MM.1S (cell line): ENCODE measurements at regions not wholly inside any gene's neighbourhood (a gene's known extent, or its start where the extent isn't known, plus 50 kb on each side); places are given as distances from the start of the nearest gene placed in this dataset.

Source experiments
- DNase-seq: peaks from one replicate; pipeline ENCODE4 v3.0.0-alpha.2; 2015
- H2AFZ ChIP-seq: fragments of 300-600 bp; sonication (generic); 2 replicates; pipeline ENCODE4 v1.6.0; 2016; ENCODE audit warnings: antibody characterized with exemption, low read length
- H3F3A ChIP-seq: fragments of 300-600 bp; sonication (generic); 2 replicates; pipeline ENCODE4 v1.6.1; 2016; ENCODE audit warnings: mild to moderate bottlenecking, antibody characterized with exemption, low read length, moderate library complexity, mixed read lengths; ENCODE audit not compliant: insufficient read depth
- H3K27ac ChIP-seq: fragments of 300-600 bp; sonication (generic); 2 replicates; pipeline ENCODE4 v1.5.1; 2016; ENCODE audit warnings: mild to moderate bottlenecking, low read length
- H3K27me3 ChIP-seq: fragments of 300-600 bp; sonication (generic); replicated peaks from 2 replicates; pipeline ENCODE4 v1.6.0; 2016; ENCODE audit warnings: low read length; ENCODE audit not compliant: insufficient read depth
- H3K36me3 ChIP-seq: fragments of 300-600 bp; sonication (generic); replicated peaks from 2 replicates; pipeline ENCODE4 v1.6.1; 2016; ENCODE audit warnings: mild to moderate bottlenecking, low read length, mixed read lengths; ENCODE audit not compliant: insufficient read depth
- H3K4me1 ChIP-seq: fragments of 300-600 bp; sonication (generic); 2 replicates; pipeline ENCODE4 v1.6.1; 2016; ENCODE audit warnings: low read length, mixed read lengths
- H3K4me2 ChIP-seq: fragments of 300-600 bp; sonication (generic); 2 replicates; pipeline ENCODE4 v1.6.0; 2016; ENCODE audit warnings: low read depth, low read length
- H3K4me3 ChIP-seq: fragments of 300-600 bp; sonication (generic); 2 replicates; pipeline ENCODE4 v1.5.1; 2016; ENCODE audit warnings: low read length, mixed read lengths
- H3K79me2 ChIP-seq: fragments of 300-600 bp; sonication (generic); 2 replicates; pipeline ENCODE4 v1.6.1; 2016; ENCODE audit warnings: mixed run types, low read length, mixed read lengths
- H3K9ac ChIP-seq: fragments of 300-600 bp; sonication (generic); 2 replicates; pipeline ENCODE4 v1.6.1; 2016; ENCODE audit warnings: low read length, mixed read lengths
- H3K9me2 ChIP-seq: fragments of 300-600 bp; sonication (generic); replicated peaks from 2 replicates; pipeline ENCODE4 v1.6.1; 2016; ENCODE audit warnings: mild to moderate bottlenecking, low read length, mixed read lengths; ENCODE audit not compliant: insufficient read depth
- H3K9me3 ChIP-seq: fragments of 300-600 bp; sonication (generic); replicated peaks from 2 replicates; pipeline ENCODE4 v1.6.1; 2016; ENCODE audit warnings: mild to moderate bottlenecking, low read length, mixed read lengths; ENCODE audit not compliant: insufficient read depth
- H4K20me1 ChIP-seq: fragments of 300-600 bp; sonication (generic); 2 replicates; pipeline ENCODE4 v1.6.1; 2016; ENCODE audit warnings: mild to moderate bottlenecking, low read length, moderate library complexity, mixed read lengths; ENCODE audit not compliant: insufficient read depth
- EZH2 ChIP-seq: fragments of 300-600 bp; sonication (generic); optimal IDR thresholded peaks from 2 replicates; pipeline ENCODE3; 2017; ENCODE audit warnings: low read depth, mild to moderate bottlenecking, antibody characterized with exemption, low read length, mixed read lengths
- EZH2phosphoT487 ChIP-seq: fragments of 300-600 bp; sonication (generic); IDR thresholded peaks from 2 replicates; pipeline ENCODE4 v1.6.1; 2018; ENCODE audit warnings: antibody characterized with exemption, low read length
- TF ChIP-seq, protein P1 (sequence below): fragments of 300-600 bp; sonication (generic); IDR thresholded peaks from 2 replicates; pipeline ENCODE4 v1.5.1; 2016; ENCODE audit warnings: antibody characterized with exemption, low read length, mixed read lengths

- Histone ChIP-seq H3F3A (no peaks in the 10 kb centered on the region), H3K9ac (no peak overlapping the region), H3K27ac (no peak overlapping the region), H3K4me1 (no peaks in the 10 kb centered on the region), H3K79me2 (no peaks in the 10 kb centered on the region), H3K9me3 (no peaks in the 10 kb centered on the region; the same call in 1 of the 2 replicates), H3K36me3 (no peaks in the 10 kb centered on the region), H2AFZ (no peak overlapping the region), H3K4me2 (no peak overlapping the region), H4K20me1 (no peaks in the 10 kb centered on the region), H3K4me3 (no peak overlapping the region), H3K27me3 (no peaks in the 10 kb centered on the region), H3K9me2 (no peaks in the 10 kb centered on the region)
- no peak for DNase-seq
- TF ChIP-seq EZH2 (no peak), EZH2phosphoT487 (no peak)
- TF ChIP-seq, protein P1, sequence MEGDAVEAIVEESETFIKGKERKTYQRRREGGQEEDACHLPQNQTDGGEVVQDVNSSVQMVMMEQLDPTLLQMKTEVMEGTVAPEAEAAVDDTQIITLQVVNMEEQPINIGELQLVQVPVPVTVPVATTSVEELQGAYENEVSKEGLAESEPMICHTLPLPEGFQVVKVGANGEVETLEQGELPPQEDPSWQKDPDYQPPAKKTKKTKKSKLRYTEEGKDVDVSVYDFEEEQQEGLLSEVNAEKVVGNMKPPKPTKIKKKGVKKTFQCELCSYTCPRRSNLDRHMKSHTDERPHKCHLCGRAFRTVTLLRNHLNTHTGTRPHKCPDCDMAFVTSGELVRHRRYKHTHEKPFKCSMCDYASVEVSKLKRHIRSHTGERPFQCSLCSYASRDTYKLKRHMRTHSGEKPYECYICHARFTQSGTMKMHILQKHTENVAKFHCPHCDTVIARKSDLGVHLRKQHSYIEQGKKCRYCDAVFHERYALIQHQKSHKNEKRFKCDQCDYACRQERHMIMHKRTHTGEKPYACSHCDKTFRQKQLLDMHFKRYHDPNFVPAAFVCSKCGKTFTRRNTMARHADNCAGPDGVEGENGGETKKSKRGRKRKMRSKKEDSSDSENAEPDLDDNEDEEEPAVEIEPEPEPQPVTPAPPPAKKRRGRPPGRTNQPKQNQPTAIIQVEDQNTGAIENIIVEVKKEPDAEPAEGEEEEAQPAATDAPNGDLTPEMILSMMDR: no peak
These were observed 66.5 kb downstream of the AVPR1A start for GRCh38 chr12:63084501-63084900.

DNA sequence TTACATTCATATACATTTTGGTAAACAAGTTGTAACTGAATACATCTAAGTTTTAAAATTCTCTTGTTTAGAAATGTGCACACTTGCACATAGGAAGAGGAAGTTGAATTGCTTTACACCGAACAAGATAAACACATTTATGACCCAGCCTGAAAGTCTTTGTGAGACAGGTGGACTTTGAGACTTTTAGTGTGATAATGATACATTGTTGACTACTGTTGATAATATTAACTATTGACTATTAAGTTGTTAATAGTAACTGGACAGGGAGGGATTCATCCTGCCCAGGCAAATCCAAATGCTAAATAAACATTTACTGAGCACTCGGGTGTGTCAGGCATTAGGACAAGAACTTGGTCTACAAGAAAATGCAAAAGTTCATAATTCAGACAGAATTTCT, 68.0 kb downstream of the AVPR1A start:
- no peaks in the 10 kb centered on the region for H3K9me3 ChIP-seq
- H3K36me3 ChIP-seq: no peaks in the 10 kb centered on the region
- no peak for TF ChIP-seq EZH2phosphoT487
- no peak for TF ChIP-seq EZH2
- TF ChIP-seq, protein P1: no peak
- H3K4me3 ChIP-seq: no peak overlapping the region
- H3K27me3 ChIP-seq: no peaks in the 10 kb centered on the region
- no peak overlapping the region for H3K4me2 ChIP-seq
- H3K9me2 ChIP-seq: no peaks in the 10 kb centered on the region
- DNase-seq: no peak
- no peaks in the 10 kb centered on the region for H3F3A ChIP-seq
- H2AFZ ChIP-seq: no peak overlapping the region
- no peak overlapping the region for H3K27ac ChIP-seq
- no peaks in the 10 kb centered on the region for H3K79me2 ChIP-seq
- no peaks in the 10 kb centered on the region for H4K20me1 ChIP-seq
- H3K4me1 ChIP-seq: no peaks in the 10 kb centered on the region
- no peak overlapping the region for H3K9ac ChIP-seq

- no peaks in the 10 kb centered on the region for H3K9me2 ChIP-seq
- H2AFZ ChIP-seq: no peak overlapping the region
- no peaks in the 10 kb centered on the region for H3K27me3 ChIP-seq
- DNase-seq: no peak
- H3K79me2 ChIP-seq: no peaks in the 10 kb centered on the region
- no peak overlapping the region for H3K27ac ChIP-seq
- no peaks in the 10 kb centered on the region for H4K20me1 ChIP-seq
- H3K4me2 ChIP-seq: no peak overlapping the region
- no peaks in the 10 kb centered on the region for H3K4me1 ChIP-seq
- no peaks in the 10 kb centered on the region for H3F3A ChIP-seq
- H3K36me3 ChIP-seq: no peaks in the 10 kb centered on the region
- H3K9ac ChIP-seq: no peak overlapping the region
- TF ChIP-seq, protein P1: no peak
- no peak for TF ChIP-seq EZH2phosphoT487
- no peak for TF ChIP-seq EZH2
- H3K4me3 ChIP-seq: no peak overlapping the region
- no peaks in the 10 kb centered on the region for H3K9me3 ChIP-seq
These were observed 71.1 kb downstream of the AVPR1A start for GRCh38 chr12:63079791-63080502.
